ENCODE measurements at regions not wholly inside any gene's neighbourhood (a gene's known extent, or its start where the extent isn't known, plus 50 kb on each side); places are given as distances from the start of the nearest gene placed in this dataset.

DNA sequence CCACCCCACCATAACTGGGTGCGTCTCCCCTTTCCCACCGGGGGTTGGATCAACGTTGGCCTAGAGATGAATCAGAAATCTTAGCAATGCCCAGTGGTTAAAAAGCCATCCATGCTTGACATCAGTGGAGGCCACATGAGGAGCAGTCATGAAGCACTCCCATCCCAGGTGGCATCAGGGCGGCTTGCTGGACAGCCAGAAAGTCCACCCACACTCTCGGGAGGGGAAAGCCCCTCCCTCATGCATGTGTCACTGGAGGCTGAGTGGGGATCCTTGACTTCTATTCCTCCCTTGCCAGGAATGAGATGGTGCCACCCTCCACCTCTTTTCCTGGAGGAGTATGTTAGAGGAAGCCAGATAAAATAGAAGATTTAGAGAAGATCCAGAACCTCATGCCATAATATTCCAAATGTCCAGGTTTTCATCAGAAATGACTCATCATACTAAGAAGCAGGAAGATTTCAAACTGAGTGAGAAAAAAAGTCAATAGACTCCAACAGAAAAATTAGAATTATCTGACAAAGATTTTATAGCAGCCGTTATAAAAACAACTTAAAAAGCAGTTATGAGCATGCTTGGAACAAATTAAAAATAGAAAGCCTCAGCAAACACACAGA, 507.1 kb upstream of the ID2 start:
- no peaks in the 10 kb centered on the region for H3K27me3 ChIP-seq (ENCODE audit: insufficient read depth, low read depth, low read length)
- H3K9ac ChIP-seq (ENCODE audit: low read length), result no peak overlapping the region
- no peak overlapping the region for H3K4me2 ChIP-seq (ENCODE audit: low read length)
- no peaks in the 10 kb centered on the region for H3K79me2 ChIP-seq (replicated peaks; ENCODE audit: insufficient read depth, low read length)
- no peak overlapping the region for H3K27ac ChIP-seq (ENCODE audit: low read length)
- H2AFZ ChIP-seq (ENCODE audit: low read depth, low read length), result no peak overlapping the region
- no peaks in the 10 kb centered on the region for H3F3A ChIP-seq (ENCODE audit: insufficient read depth, low read length, poor library complexity, severe bottlenecking)
- no peaks in the 10 kb centered on the region for H4K20me1 ChIP-seq (ENCODE audit: insufficient read depth)
- H3K4me3 ChIP-seq (ENCODE audit: low read length), result no peak overlapping the region
- H3K9me3 ChIP-seq (ENCODE audit: low read length), result no peaks in the 10 kb centered on the region
- no peaks in the 10 kb centered on the region for H3K9me2 ChIP-seq (ENCODE audit: insufficient read depth, low read length)
- TF ChIP-seq SMC3 (conservative IDR thresholded peaks at IDR 0.05; ENCODE audit: poor library complexity), result no peak
- TF ChIP-seq, protein P1, sequence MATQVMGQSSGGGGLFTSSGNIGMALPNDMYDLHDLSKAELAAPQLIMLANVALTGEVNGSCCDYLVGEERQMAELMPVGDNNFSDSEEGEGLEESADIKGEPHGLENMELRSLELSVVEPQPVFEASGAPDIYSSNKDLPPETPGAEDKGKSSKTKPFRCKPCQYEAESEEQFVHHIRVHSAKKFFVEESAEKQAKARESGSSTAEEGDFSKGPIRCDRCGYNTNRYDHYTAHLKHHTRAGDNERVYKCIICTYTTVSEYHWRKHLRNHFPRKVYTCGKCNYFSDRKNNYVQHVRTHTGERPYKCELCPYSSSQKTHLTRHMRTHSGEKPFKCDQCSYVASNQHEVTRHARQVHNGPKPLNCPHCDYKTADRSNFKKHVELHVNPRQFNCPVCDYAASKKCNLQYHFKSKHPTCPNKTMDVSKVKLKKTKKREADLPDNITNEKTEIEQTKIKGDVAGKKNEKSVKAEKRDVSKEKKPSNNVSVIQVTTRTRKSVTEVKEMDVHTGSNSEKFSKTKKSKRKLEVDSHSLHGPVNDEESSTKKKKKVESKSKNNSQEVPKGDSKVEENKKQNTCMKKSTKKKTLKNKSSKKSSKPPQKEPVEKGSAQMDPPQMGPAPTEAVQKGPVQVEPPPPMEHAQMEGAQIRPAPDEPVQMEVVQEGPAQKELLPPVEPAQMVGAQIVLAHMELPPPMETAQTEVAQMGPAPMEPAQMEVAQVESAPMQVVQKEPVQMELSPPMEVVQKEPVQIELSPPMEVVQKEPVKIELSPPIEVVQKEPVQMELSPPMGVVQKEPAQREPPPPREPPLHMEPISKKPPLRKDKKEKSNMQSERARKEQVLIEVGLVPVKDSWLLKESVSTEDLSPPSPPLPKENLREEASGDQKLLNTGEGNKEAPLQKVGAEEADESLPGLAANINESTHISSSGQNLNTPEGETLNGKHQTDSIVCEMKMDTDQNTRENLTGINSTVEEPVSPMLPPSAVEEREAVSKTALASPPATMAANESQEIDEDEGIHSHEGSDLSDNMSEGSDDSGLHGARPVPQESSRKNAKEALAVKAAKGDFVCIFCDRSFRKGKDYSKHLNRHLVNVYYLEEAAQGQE (IDR thresholded peaks at IDR 0.05; ENCODE audit: borderline replicate concordance), result no peak
- no peak for TF ChIP-seq RAD21 (conservative IDR thresholded peaks at IDR 0.05)
- no peak for TF ChIP-seq MXI1 (conservative IDR thresholded peaks at IDR 0.05; ENCODE audit: poor library complexity, severe bottlenecking)
- TF ChIP-seq EZH2 (IDR thresholded peaks at IDR 0.05; ENCODE audit: borderline replicate concordance, insufficient read depth, low read length, poor library complexity, severe bottlenecking), result no peak
- TF ChIP-seq, protein P2, sequence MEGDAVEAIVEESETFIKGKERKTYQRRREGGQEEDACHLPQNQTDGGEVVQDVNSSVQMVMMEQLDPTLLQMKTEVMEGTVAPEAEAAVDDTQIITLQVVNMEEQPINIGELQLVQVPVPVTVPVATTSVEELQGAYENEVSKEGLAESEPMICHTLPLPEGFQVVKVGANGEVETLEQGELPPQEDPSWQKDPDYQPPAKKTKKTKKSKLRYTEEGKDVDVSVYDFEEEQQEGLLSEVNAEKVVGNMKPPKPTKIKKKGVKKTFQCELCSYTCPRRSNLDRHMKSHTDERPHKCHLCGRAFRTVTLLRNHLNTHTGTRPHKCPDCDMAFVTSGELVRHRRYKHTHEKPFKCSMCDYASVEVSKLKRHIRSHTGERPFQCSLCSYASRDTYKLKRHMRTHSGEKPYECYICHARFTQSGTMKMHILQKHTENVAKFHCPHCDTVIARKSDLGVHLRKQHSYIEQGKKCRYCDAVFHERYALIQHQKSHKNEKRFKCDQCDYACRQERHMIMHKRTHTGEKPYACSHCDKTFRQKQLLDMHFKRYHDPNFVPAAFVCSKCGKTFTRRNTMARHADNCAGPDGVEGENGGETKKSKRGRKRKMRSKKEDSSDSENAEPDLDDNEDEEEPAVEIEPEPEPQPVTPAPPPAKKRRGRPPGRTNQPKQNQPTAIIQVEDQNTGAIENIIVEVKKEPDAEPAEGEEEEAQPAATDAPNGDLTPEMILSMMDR (IDR thresholded peaks at IDR 0.05; ENCODE audit: poor library complexity, severe bottlenecking), result no peak
- TF ChIP-seq POLR2AphosphoS5 (IDR thresholded peaks at IDR 0.05), result no peak
- no peak for TF ChIP-seq EP300 (conservative IDR thresholded peaks at IDR 0.05; ENCODE audit: poor library complexity, severe bottlenecking)
- TF ChIP-seq TAF1 (IDR thresholded peaks at IDR 0.05; ENCODE audit: low read depth), result no peak
- no peaks in the 10 kb centered on the region for H3K36me3 ChIP-seq (ENCODE audit: insufficient read depth, low read length)

DNA sequence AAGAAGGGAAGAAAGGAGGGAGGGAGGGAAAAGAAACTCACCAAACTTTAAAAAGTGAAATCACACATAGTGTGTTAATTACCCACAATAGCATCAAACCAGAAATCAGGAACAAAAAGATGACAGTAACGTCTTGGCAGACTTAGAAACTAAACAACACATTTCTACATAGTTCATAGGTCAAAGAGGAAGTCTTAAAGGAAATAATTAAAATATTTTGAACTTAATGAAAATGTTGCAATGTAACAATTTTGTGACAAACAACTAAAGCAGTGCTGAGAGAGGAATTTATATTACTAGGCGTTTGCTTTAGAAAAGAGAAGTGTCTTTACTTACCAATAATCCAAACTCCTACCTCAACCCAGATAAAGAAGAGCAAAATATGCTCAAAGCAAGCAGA, 505.0 kb upstream of the ID2 start:
- Histone ChIP-seq H3K27ac (ENCODE audit: low read length) (no peak overlapping the region), H3F3A (ENCODE audit: insufficient read depth, low read length, poor library complexity, severe bottlenecking) (no peaks in the 10 kb centered on the region), H3K9me3 (ENCODE audit: low read length) (no peaks in the 10 kb centered on the region), H3K9me2 (ENCODE audit: insufficient read depth, low read length) (no peaks in the 10 kb centered on the region), H3K4me3 (ENCODE audit: low read length) (no peak overlapping the region), H3K27me3 (ENCODE audit: insufficient read depth, low read depth, low read length) (no peaks in the 10 kb centered on the region), H3K79me2 (replicated peaks; ENCODE audit: insufficient read depth, low read length) (no peaks in the 10 kb centered on the region), H3K4me2 (ENCODE audit: low read length) (no peak overlapping the region), H2AFZ (ENCODE audit: low read depth, low read length) (no peak overlapping the region), H4K20me1 (ENCODE audit: insufficient read depth) (no peaks in the 10 kb centered on the region), H3K9ac (ENCODE audit: low read length) (no peak overlapping the region), H3K36me3 (ENCODE audit: insufficient read depth, low read length) (no peaks in the 10 kb centered on the region)
- no peak for TF ChIP-seq SMC3 (conservative IDR thresholded peaks at IDR 0.05; ENCODE audit: poor library complexity)
- no peak for TF ChIP-seq TAF1 (IDR thresholded peaks at IDR 0.05; ENCODE audit: low read depth)
- no peak for TF ChIP-seq EP300 (conservative IDR thresholded peaks at IDR 0.05; ENCODE audit: poor library complexity, severe bottlenecking)
- TF ChIP-seq, protein P1 (IDR thresholded peaks at IDR 0.05; ENCODE audit: borderline replicate concordance), result no peak
- TF ChIP-seq MXI1 (conservative IDR thresholded peaks at IDR 0.05; ENCODE audit: poor library complexity, severe bottlenecking), result no peak
- TF ChIP-seq, protein P2 (IDR thresholded peaks at IDR 0.05; ENCODE audit: poor library complexity, severe bottlenecking), result no peak
- no peak for TF ChIP-seq EZH2 (IDR thresholded peaks at IDR 0.05; ENCODE audit: borderline replicate concordance, insufficient read depth, low read length, poor library complexity, severe bottlenecking)
- no peak for TF ChIP-seq POLR2AphosphoS5 (IDR thresholded peaks at IDR 0.05)

Data from neural cell (in vitro differentiated cells).